HG03558 (cell line): ENCODE measurements at regions not wholly inside any gene's neighbourhood (a gene's known extent, or its start where the extent isn't known, plus 50 kb on each side); places are given as distances from the start of the nearest gene placed in this dataset.

ENCODE experiments used
- ATAC-seq: cut with Tn5 transposase; IDR thresholded peaks from one replicate; pipeline ENCODE4 v1.9.1; 2021; ENCODE audit warnings: moderate number of reproducible peaks; ENCODE audit not compliant: unreplicated experiment; ENCODE audit errors: extremely low read depth

- ATAC-seq: no peak
Measured at GRCh38 chr3:23100106-23100505, 103.0 kb upstream of the UBE2E2 start.

DNA sequence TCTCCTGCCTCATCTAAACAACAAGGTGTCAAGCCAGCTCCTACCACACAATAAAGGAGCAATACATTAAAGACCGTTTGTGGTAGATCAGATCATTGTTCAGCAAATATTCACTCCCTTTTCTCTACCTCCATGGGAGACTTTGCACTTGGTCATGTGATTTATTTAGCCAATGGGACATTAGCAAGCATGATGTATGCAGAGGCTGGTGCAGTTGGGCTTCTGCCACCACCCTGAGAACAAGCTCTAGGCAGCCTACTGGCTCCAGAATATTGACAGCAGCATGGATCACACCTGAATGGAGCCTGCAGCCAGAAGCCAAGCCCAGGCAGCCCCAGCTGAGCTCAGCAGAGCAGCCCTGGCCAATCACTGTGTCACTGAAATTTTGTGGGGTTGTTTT lies 99.4 kb upstream of the UBE2E2 start:
- no peak for ATAC-seq

DNA sequence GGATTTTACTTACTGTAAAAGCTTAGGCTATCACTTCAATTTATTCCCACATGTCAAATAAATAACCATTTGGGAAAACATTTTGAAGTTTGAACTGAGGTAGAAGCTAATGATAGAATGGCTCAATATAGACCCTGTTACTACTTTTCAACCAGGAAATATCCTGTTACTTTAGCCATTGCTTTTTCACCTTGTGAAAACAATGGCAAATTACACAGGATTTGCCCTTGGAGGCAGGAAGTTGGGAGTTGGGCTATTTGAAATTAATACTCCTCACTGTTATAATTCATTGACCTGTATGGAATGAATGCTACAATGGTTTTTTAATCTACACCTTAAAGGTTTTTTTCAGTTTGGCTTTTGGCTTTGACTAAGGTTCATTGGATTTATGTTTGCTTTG lies 98.1 kb upstream of the UBE2E2 start:
- no peak for ATAC-seq

DNA sequence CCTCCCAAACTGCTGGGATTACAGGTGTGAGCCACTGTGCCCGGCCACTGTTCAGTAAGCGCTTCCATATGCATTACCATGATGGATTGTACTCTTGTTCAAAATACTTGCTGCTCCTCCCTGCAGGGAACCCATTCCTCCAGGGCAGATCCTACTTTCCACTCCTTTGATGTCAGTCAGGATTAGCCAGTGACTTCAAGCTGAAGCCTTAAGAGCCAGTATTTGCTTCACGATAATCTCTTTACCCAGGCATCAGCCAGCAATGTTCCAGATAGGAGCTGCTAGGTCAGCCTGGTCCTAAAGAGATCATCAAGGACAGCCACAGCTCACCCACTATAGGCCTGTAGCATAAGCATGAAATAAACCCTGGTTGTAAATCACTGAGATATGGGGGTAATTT lies 96.5 kb upstream of the UBE2E2 start:
- no peak for ATAC-seq

DNA sequence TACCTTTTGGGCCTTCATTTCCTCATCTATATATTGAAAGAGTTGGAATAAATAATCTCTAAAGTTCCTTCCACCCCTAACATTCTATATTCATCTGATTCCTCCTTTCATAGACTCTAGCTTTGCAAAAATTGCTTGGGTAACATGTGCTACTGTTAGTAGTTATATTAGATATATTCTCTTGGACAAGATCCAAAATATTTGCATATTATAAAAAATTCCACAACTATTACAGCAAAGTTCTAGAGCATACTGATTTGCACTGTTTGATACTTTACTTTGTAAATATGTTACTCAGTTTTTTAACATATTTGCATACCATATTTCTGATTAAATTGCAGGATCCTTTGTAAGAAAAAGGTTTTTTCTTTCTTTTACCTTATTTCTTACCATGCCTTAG lies 95.9 kb upstream of the UBE2E2 start:
- no peak for ATAC-seq

- ATAC-seq: no peak
Measured at GRCh38 chr3:23108451-23109057, 94.6 kb upstream of the UBE2E2 start.

GRCh38 chr3:23111286-23111685 lies 91.8 kb upstream of the UBE2E2 start:
- ATAC-seq: no peak

GRCh38 chr3:23111797-23112196 lies 91.3 kb upstream of the UBE2E2 start:
- ATAC-seq: no peak

- no peak for ATAC-seq
Measured at GRCh38 chr3:23112491-23112890, 90.6 kb upstream of the UBE2E2 start.

DNA sequence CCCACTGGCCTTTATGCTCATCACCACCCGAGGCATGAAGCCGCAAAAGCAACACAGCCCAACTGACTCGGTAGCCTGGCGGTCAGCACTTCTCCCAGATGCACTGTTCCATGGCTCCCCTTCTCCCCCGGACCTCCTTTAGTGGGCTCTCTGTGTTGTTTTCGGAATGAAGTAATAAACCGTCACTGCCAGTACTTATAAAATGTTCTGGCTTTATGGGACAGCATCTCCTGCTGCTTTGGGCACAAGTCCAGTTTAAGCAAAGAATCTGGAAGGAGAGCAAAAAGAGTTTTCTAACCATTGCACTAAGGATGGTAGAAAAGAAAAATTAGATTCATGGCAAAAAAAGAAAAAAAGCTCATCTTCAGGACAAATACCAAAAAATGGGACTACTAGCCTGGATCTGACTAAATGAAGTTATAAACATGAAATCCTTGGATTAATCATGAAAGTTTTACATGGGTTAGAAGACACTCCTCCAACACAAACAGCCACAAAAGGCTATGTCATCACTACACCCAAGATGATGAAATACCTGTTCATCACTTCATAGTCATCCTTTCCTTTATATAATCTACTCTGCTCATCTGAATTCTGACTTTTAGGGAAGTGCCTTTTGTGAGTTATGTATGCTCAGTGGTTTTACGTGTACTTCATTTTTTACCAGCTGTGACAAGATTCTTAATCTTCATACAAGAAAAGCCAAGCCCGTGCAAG lies 89.5 kb upstream of the UBE2E2 start:
- ATAC-seq: no peak

- no peak for ATAC-seq
Measured at GRCh38 chr3:23114432-23114831, 88.7 kb upstream of the UBE2E2 start.

- ATAC-seq: no peak
Measured at GRCh38 chr3:23115171-23115877, 87.8 kb upstream of the UBE2E2 start.

DNA sequence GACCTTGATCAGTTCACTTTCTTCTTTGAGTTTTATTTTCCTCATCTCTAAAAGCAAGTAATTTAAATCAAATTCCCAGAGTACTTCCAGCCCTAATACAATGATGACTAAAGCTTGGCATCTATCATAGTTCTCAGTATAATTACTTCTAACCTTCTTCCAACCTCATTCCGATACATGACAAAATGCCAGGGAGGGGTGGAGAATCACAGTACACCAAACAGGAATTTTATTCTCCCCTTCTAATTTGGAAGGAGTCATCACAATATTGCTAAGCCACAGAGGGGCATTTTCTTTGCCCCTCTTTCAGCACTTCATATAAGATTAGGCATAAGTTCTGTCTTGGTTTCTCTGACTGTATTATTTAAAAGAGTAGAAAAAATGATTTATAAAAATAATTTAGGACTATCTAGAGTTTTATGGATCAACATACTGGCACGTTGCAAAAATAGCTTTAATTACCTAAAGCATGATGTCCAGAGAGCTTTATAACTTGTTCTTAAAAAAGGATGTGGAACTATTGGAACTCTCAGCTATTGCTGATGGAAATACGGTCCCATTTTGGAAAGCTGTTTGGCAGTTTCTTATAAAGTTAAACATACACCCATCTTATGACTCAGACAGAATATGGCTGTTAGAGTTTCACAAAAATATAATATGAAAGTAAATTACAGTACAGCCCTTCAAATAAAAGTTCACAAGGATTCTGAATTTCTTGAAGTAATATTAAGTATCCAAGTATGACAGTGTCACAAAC lies 86.9 kb upstream of the UBE2E2 start:
- ATAC-seq: no peak

- ATAC-seq: no peak
Measured at GRCh38 chr3:23117856-23118255, 85.3 kb upstream of the UBE2E2 start.

GRCh38 chr3:23127196-23127595 lies 75.9 kb upstream of the UBE2E2 start:
- no peak for ATAC-seq

GRCh38 chr3:23128655-23129054 lies 74.5 kb upstream of the UBE2E2 start:
- no peak for ATAC-seq

DNA sequence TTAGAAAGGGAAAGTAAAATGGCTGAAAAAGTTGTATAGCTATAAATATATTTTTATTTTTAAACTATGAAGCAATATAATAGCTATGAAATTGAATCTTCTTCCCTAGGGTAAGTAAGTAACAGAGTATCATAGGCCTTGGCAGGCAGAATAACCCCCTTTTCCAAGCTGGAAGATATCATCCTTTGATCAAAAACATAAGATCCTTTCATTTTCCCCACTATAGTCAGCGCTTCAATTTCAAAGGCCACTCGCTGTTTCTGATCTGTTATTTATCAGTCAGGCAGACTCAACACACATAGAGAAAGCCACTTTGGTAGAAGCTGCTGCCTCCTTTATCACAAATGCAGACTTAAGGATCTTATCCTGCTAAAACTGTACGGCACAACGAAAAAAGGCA lies 74.0 kb upstream of the UBE2E2 start:
- ATAC-seq: no peak

GRCh38 chr3:23129817-23130216 lies 73.3 kb upstream of the UBE2E2 start:
- ATAC-seq: no peak

- ATAC-seq: no peak
Measured at GRCh38 chr3:23130406-23130805, 72.7 kb upstream of the UBE2E2 start.

DNA sequence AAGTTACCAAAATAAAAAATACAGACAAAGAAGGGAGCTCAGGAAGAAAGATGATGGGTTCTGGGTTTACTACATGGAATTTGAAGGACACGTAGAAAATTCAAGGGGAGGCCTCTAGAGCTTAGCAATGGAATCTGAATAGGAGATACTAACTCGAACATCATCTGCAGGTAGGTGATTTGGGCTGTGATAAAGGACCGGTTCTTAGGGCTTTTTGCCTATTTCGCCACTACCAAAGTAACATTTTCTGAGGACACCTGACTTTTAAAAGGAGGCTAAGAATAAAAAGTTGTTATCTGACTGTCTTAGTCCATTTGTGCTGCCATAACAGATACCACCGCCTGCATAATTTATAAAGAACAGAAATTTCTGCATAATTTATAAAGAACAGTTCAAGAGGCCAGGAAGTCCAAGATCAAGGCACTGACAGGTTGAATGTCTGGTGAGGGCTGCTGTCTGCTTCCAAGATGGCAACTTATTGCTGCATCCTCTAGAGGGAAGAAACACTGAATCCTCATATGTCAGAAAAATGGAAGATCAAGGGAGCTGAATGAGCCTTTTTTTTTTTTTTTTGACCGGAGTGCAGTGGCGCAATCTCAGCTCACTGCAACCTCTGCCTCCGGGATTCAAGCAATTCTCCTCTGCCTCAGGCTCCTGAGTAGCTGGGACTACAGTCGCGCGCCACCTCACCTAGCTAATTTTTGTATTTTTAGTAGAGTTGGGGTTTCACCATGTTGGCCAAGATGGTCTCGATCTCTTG lies 67.9 kb upstream of the UBE2E2 start:
- no peak for ATAC-seq
